ENCODE measurements at regions not wholly inside any gene's neighbourhood (a gene's known extent, or its start where the extent isn't known, plus 50 kb on each side); places are given as distances from the start of the nearest gene placed in this dataset.

- no peak for DNase-seq (ENCODE audit: low read depth in 3 of 3, low spot score in 2 of 3)
Observed at GRCh38 chr9:18362901-18363685, 110.9 kb upstream of the ADAMTSL1 start.

DNA sequence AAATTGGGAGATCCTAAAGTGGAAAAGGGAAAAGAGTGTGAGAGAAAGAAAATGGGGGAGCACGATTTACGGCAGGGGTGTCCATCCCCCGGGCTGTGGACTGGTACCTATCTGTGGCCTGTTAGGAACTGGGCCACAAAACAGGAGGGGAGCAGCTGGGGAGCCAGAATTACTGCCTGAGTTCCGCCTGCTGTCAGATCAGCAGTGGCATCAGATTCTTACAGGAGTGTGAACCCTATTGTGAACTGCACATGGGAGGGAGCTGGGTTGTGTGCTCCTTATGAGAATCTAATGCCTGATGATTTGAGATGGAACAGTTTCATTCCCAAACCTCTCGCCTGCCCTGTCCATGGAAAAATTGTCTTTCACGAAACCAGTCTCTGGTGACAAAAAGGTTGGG, 108.3 kb upstream of the ADAMTSL1 start:
- DNase-seq (ENCODE audit: low read depth in 3 of 3, low spot score in 2 of 3), result no peak

GRCh38 chr9:18366184-18366583, 107.8 kb upstream of the ADAMTSL1 start:
- DNase-seq (ENCODE audit: low read depth in 3 of 3, low spot score in 2 of 3), result no peak

- DNase-seq (ENCODE audit: low read depth in 3 of 3, low spot score in 2 of 3), result no peak
Observed at GRCh38 chr9:18368206-18368605, 105.7 kb upstream of the ADAMTSL1 start.

DNA sequence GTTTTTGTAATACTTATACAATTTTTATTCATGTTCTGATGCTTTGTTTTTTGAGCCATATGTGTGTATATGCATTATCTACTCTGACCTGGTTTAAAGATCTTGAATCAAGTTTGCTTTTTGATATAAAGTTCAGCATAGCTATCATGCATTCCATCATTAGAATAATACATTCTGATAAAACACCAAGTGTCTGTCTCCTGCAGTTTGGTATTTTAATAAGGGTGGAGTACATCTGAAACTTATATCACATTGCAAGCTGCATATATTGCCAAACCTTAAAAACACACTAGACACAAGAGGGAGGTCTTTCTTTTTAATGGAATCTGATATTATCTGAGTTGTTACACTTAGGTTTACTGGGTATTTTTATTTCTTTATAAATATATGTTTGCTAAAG, 102.8 kb upstream of the ADAMTSL1 start:
- no peak for DNase-seq (ENCODE audit: low read depth in 3 of 3, low spot score in 2 of 3)

GRCh38 chr9:18371621-18372020, 102.3 kb upstream of the ADAMTSL1 start:
- no peak for DNase-seq (ENCODE audit: low read depth in 3 of 3, low spot score in 2 of 3)

GRCh38 chr9:18379073-18379811, 94.7 kb upstream of the ADAMTSL1 start:
- no peak for DNase-seq (ENCODE audit: low read depth in 3 of 3, low spot score in 2 of 3)

DNA sequence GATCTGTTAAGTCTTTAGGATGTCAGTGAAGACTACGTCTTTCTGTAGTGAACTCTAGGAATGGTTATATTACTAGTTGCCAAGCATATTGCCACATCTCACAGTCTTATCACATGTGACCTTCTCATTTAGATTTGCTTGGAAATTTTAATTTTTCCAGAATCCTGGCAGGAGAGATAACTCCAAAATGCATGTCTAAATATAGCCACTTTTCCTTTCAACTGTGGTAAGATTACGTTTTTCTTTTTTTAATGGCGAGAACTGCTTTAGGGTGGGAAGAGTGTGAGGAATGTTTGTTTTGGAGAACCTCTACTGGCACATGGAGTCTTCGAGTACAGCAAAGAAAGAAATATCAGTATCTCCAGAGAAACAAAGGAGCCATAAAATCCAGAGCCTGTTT, 91.7 kb upstream of the ADAMTSL1 start:
- DNase-seq (ENCODE audit: low read depth in 3 of 3, low spot score in 2 of 3), result no peak

DNA sequence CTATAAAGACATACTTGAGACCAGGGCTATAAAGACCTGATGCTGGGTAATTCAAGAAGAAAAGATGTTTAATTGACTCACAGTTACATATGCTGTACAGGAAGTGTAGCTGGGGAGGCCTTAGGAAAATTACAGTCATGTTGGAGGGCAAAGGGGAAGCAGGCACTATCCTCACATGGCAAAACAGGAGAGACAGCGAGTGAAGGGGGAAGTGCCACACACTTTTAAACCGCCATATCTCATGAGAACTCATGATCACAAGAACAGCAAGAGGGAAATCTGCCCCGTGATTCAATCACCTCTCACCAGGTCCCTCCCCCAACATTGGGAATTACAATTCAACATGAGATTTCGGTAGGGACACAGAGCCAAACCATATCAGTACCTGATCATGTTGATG, 89.9 kb upstream of the ADAMTSL1 start:
- no peak for DNase-seq (ENCODE audit: low read depth in 3 of 3, low spot score in 2 of 3)

DNA sequence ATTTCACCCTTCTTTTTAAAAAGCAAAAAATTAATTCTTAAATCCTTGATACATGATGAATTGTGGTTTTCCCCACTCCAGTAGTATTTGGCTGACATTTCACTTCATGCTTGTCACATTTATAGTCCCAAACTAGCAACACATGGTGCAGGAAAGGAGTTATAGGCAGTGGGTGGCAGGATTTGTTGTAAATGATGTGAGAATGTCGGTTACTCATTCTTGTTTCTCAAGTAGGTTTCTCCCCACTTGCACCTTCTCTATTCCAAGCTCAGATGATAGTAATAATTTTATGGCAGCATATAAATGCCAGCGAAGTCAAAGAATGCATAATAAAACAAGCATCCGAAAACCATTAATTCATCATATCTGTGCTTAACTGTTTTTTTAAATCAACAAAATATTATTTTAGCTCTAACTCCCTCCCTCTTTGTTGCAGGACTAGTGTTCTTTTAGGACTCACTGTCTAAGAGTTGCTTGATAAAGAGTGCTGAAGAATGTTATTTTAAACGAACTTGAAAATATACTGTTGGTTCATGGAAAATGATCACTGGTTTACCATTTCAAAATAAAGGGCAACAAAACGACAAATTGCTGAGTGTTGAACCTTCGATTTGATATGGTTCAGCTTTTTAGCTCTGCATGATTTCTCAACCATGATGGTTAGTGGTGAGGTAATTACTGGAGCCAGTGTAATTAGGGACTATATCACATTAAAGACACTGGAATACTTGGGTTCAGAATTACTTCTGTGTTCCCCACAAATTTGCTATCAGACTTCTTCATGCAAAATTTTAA, 88.1 kb upstream of the ADAMTSL1 start:
- DNase-seq (ENCODE audit: low read depth in 3 of 3, low spot score in 2 of 3), result no peak

GRCh38 chr9:18390393-18390792, 83.6 kb upstream of the ADAMTSL1 start:
- DNase-seq (ENCODE audit: low read depth in 3 of 3, low spot score in 2 of 3), result no peak

GRCh38 chr9:18393340-18394130, 80.4 kb upstream of the ADAMTSL1 start:
- DNase-seq (ENCODE audit: low read depth in 3 of 3, low spot score in 2 of 3), result peak; percentile 24 to 31 (median 25)

DNA sequence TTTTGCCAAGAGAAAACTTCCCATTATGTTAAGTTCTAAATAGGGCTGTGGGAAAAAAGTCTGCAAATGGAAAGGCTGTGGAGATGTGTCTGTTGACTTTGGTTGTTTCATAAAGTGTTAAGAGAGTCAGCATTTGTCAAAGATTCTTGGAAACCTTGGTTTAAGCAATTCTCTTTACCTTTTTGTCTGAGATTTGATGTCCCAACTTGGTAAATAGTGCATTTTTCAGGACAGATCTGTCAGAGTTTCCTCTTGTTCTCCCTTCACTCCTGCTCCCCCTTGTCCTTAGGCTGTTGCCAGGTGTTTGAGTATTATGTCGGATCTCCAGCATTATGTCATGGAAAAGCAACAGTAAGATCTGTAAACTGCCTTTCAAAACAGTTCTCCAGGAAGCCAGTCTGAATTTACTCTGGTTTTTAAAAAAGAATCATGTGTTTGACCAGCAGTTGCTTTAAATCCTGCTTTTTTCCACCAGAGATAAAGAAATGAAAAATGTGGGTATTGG, 79.1 kb upstream of the ADAMTSL1 start:
- no peak for DNase-seq (ENCODE audit: low read depth in 3 of 3, low spot score in 2 of 3)

- DNase-seq (ENCODE audit: low read depth in 3 of 3, low spot score in 2 of 3), result no peak
Observed at GRCh38 chr9:18396102-18396728, 77.7 kb upstream of the ADAMTSL1 start.

GRCh38 chr9:18397076-18397475, 76.9 kb upstream of the ADAMTSL1 start:
- DNase-seq (ENCODE audit: low read depth in 3 of 3, low spot score in 2 of 3), result no peak

- DNase-seq (ENCODE audit: low read depth in 3 of 3, low spot score in 2 of 3), result no peak
Observed at GRCh38 chr9:18398038-18398437, 75.9 kb upstream of the ADAMTSL1 start.

DNA sequence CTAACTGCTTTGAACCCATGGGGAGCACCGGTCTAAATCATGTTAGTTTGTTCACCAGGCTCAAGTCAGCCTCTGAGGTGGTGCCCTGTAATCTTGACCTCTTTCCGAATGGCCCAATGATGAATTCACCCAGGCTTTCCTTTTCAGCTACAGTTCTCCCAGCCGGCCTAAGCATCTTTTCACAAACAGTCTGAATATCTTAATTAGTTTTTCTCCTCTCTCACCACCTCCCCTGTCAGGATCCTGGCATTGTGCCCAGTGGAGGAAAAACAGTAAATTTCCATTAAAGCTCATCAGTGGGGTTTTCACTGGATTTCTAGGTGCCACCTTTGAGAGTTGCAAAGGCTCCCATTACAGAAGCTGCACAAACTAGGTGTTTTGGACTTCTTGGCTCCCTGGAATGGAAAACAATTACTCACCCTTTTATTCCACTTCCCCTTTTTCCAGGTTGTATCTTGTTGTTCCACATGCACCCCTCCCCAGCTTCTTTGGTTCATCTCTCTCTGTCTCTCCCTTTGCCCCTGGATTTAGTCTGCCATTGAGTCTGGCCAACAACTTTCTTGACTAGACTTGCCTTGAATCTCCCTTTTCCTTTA, 69.4 kb upstream of the ADAMTSL1 start:
- no peak for DNase-seq (ENCODE audit: low read depth in 3 of 3, low spot score in 2 of 3)

GRCh38 chr9:18405240-18405639, 68.7 kb upstream of the ADAMTSL1 start:
- DNase-seq (ENCODE audit: low read depth in 3 of 3, low spot score in 2 of 3), result no peak

GRCh38 chr9:18410983-18411382, 63.0 kb upstream of the ADAMTSL1 start:
- no peak for DNase-seq (ENCODE audit: low read depth in 3 of 3, low spot score in 2 of 3)

DNA sequence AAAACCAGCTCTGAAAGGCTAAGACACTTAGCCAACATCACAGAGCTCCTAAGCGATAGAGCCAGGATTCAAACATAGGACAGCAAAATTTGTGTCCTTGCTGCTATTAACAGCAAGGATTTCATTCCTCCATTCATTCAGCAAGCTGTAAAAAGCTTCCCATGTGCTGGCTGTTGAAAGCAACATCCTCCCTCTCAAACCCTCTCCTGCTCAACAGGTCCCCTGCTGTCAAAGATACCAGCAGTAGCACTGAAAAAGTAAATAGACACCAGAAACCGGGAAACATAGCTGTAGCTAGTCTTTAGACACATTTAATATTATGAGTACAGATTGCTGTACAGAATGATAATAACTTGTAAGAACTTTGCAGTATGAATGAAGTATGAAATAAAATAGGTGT, 52.6 kb upstream of the ADAMTSL1 start:
- no peak for DNase-seq (ENCODE audit: low read depth in 3 of 3, low spot score in 2 of 3)

Measured in right renal cortex interstitium (tissue), 3 donors.